PFSK-1 (cell line): ENCODE measurements at regions not wholly inside any gene's neighbourhood (a gene's known extent, or its start where the extent isn't known, plus 50 kb on each side); places are given as distances from the start of the nearest gene placed in this dataset.

Experiments used
- POLR2AphosphoS5 ChIP-seq: IDR thresholded peaks from 2 replicates; pipeline ENCODE4 v1.6.1; 2012; ENCODE audit warnings: low read depth, mild to moderate bottlenecking, control low read depth, low read length, moderate library complexity
- TAF1 ChIP-seq: IDR thresholded peaks from 2 replicates; pipeline ENCODE4 v1.6.1; 2012; ENCODE audit warnings: low read length, control low read depth, borderline replicate concordance; ENCODE audit not compliant: insufficient read depth
- TF ChIP-seq, protein P1 (sequence below), 2 experiments: IDR thresholded peaks; 2 replicates each; pipeline versions ENCODE4 v1.6.1 to v1.8.0; 2011 to 2012; ENCODE audit warnings: low read depth in 2 of 2, low read length in 2 of 2, control low read depth in 1 of 2, inconsistent platforms in 1 of 2, mild to moderate bottlenecking in 1 of 2, moderate library complexity in 1 of 2; ENCODE audit not compliant: insufficient read depth in 1 of 2

DNA sequence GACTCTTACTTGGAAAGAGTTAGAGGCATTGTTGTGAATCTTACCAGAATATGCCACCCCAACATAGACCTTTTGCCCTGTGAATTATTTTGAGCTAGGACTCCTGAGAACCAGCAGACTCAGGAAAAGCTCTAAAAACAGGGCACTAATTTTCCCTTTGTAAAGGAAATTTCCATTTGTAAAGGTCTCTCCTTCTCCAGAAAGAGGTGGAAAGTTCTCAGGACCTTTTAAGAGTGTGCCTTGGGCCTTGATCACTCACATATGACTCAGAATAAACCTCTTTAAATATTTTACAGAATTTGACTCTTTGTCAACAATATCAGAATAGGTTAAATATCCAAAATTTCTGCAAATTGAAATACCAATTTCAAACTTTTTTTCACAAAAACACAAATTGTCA lies 721.8 kb upstream of the NCAM2 start:
- TF ChIP-seq, protein P1, sequence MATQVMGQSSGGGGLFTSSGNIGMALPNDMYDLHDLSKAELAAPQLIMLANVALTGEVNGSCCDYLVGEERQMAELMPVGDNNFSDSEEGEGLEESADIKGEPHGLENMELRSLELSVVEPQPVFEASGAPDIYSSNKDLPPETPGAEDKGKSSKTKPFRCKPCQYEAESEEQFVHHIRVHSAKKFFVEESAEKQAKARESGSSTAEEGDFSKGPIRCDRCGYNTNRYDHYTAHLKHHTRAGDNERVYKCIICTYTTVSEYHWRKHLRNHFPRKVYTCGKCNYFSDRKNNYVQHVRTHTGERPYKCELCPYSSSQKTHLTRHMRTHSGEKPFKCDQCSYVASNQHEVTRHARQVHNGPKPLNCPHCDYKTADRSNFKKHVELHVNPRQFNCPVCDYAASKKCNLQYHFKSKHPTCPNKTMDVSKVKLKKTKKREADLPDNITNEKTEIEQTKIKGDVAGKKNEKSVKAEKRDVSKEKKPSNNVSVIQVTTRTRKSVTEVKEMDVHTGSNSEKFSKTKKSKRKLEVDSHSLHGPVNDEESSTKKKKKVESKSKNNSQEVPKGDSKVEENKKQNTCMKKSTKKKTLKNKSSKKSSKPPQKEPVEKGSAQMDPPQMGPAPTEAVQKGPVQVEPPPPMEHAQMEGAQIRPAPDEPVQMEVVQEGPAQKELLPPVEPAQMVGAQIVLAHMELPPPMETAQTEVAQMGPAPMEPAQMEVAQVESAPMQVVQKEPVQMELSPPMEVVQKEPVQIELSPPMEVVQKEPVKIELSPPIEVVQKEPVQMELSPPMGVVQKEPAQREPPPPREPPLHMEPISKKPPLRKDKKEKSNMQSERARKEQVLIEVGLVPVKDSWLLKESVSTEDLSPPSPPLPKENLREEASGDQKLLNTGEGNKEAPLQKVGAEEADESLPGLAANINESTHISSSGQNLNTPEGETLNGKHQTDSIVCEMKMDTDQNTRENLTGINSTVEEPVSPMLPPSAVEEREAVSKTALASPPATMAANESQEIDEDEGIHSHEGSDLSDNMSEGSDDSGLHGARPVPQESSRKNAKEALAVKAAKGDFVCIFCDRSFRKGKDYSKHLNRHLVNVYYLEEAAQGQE (IDR thresholded peaks at IDR 0.05; ENCODE audit: insufficient read depth in 1 of 2, low read depth in 2 of 2, low read length in 2 of 2), result no peak
- TF ChIP-seq POLR2AphosphoS5 (no peak), TAF1 (no peak)
